ENCODE measurements at regions not wholly inside any gene's neighbourhood (a gene's known extent, or its start where the extent isn't known, plus 50 kb on each side); places are given as distances from the start of the nearest gene placed in this dataset.

DNA sequence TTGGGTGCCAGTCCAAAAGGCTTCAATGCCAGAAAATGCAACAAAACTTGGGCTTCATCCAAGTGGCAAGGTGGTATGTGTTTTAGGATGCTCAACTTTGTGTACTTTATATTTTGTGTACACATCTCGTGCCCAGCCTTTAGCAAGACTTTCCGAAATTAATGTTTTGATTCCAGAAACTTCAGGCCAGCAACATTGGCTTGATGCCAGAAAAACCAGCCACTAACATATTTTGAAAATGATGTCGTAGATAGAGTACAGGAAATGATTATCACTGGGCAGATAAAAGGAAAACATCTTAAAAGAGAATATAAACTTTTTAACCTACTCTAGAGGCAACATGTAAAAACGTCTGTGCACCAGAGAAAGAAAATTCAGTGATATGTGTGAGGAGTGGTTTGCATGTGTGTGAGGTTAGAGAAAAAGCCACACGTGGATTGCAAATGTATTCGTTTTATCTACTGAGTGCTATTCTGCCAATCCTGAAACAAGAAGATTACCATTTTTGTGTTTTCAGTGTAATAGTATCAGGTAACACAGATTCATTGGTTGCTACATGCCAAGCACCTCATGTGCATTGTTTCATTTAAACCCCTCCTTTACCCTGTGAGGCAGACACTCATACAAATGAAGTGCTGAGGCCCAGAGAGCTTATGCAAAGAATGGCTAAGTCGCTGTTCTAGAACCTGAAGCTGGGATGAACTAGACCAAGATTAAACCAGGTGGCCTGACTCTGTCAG, 264.8 kb downstream of the C1D start:
- no peak for ATAC-seq
- H3K36me3 Mint-ChIP-seq (ENCODE audit: low read depth): no peaks in the 10 kb centered on the region
- DNase-seq: no peak
- intact Hi-C loops (cut with micrococcal nuclease): no loop called here
- H3K4me1 Mint-ChIP-seq (ENCODE audit: low read depth): no peaks in the 10 kb centered on the region
- POLR2A ChIA-PET: no interaction called here
- H3K27me3 Mint-ChIP-seq: peaks cover 3% of the 10 kb centered on the region
- TF ChIP-seq, protein P1, sequence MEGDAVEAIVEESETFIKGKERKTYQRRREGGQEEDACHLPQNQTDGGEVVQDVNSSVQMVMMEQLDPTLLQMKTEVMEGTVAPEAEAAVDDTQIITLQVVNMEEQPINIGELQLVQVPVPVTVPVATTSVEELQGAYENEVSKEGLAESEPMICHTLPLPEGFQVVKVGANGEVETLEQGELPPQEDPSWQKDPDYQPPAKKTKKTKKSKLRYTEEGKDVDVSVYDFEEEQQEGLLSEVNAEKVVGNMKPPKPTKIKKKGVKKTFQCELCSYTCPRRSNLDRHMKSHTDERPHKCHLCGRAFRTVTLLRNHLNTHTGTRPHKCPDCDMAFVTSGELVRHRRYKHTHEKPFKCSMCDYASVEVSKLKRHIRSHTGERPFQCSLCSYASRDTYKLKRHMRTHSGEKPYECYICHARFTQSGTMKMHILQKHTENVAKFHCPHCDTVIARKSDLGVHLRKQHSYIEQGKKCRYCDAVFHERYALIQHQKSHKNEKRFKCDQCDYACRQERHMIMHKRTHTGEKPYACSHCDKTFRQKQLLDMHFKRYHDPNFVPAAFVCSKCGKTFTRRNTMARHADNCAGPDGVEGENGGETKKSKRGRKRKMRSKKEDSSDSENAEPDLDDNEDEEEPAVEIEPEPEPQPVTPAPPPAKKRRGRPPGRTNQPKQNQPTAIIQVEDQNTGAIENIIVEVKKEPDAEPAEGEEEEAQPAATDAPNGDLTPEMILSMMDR (IDR thresholded peaks at IDR 0.05): no peak
- no peaks in the 10 kb centered on the region for H3K9me3 Mint-ChIP-seq
- CTCF ChIA-PET: no interaction called here
- H3K4me3 Mint-ChIP-seq: no peak overlapping the region
- no peak overlapping the region for H3K27ac Mint-ChIP-seq

DNA sequence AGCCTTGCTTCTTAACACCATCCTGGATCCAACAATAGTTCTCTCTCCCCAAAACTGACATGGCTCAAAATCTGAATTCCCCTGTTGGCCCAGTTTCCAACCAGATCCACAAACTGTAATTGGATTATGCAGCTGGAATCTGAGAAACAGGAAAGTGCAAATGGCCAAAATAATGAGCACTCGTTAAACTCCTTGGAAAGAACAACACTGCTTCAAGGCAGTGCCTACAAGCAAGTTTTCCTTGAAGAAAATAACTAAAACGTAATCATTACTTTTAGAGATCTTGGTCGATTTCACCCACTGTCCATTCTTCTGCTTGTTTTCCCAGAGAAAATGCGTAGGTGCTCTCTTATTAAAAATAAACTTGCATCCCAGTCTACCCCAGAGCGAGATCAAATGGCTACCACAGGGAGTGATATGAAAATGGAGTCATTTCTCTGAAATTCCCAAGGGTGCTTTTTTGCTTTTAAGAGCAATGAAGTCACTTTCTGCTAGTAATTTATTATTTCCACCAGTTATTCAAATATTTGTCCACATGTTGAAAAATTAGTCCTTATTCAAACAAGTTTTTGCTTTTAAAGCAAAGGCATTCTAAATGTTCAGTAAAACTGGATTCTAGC, 264.2 kb downstream of the C1D start:
- ChIA-PET POLR2A (no interaction called here), CTCF (no interaction called here)
- intact Hi-C loops (cut with micrococcal nuclease): no loop called here
- H3K4me1 Mint-ChIP-seq (ENCODE audit: low read depth): no peaks in the 10 kb centered on the region
- H3K27me3 Mint-ChIP-seq: peaks cover 5% of the 10 kb centered on the region
- TF ChIP-seq, protein P1 (IDR thresholded peaks at IDR 0.05): no peak
- H3K4me3 Mint-ChIP-seq: no peak overlapping the region
- no peak for ATAC-seq
- DNase-seq: no peak
- no peaks in the 10 kb centered on the region for H3K36me3 Mint-ChIP-seq (ENCODE audit: low read depth)
- H3K27ac Mint-ChIP-seq: no peak overlapping the region
- H3K9me3 Mint-ChIP-seq: no peaks in the 10 kb centered on the region

DNA sequence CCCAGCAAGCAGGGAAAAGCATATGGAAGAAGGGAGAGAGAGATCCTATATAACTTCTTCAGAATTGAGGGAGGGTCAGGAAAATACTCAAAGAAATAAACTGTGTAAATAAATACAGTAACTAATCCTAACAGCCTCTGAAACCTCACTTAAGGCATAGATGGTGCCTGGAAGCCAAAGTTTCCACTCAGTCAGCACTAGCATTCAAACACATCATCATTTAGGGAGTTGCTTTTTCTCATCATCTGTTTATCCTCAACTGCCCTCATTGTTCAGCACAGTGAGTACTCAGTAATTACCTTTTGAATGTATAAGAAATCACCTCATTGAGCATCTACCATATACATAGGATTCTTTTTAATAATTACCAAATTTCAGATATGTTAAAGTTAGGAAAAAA, 262.9 kb downstream of the C1D start:
- ChIA-PET POLR2A (no interaction called here), CTCF (no interaction called here)
- TF ChIP-seq, protein P1 (IDR thresholded peaks at IDR 0.05): no peak
- Mint-ChIP-seq H3K27me3 (peaks cover 5% of the 10 kb centered on the region), H3K27ac (no peak overlapping the region), H3K4me1 (ENCODE audit: low read depth) (no peaks in the 10 kb centered on the region), H3K36me3 (ENCODE audit: low read depth) (no peaks in the 10 kb centered on the region), H3K4me3 (no peak overlapping the region), H3K9me3 (no peaks in the 10 kb centered on the region)
- ATAC-seq (no peak), DNase-seq (no peak)
- intact Hi-C loops (cut with micrococcal nuclease): no loop called here

DNA sequence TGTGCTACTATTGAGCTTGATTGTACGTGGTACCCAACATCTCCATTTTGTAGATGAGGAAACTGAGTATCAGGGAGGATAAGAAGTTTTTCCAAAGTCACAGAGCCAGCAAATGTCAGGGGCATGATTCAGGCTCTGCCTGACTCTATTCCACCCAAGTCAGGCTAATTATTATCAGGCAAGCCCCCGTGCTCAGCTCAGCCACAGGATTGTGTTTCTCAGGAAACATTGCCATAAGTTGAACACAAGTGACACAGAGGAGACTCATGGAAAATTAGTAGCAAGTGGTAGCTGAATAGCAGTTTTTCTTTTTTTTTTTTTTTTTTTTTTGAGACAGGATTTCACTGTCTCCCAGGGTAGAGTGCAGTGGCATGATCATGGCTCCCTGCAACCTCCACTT, 260.5 kb downstream of the C1D start:
- Mint-ChIP-seq H3K36me3 (ENCODE audit: low read depth) (no peaks in the 10 kb centered on the region), H3K4me3 (no peak overlapping the region), H3K9me3 (no peaks in the 10 kb centered on the region), H3K27me3 (peaks cover 5% of the 10 kb centered on the region), H3K4me1 (ENCODE audit: low read depth) (no peaks in the 10 kb centered on the region), H3K27ac (no peak overlapping the region)
- POLR2A ChIA-PET: no interaction called here
- CTCF ChIA-PET: no interaction called here
- TF ChIP-seq, protein P1 (IDR thresholded peaks at IDR 0.05): no peak
- DNase-seq: no peak
- ATAC-seq: no peak
- intact Hi-C loops (cut with micrococcal nuclease): no loop called here

DNA sequence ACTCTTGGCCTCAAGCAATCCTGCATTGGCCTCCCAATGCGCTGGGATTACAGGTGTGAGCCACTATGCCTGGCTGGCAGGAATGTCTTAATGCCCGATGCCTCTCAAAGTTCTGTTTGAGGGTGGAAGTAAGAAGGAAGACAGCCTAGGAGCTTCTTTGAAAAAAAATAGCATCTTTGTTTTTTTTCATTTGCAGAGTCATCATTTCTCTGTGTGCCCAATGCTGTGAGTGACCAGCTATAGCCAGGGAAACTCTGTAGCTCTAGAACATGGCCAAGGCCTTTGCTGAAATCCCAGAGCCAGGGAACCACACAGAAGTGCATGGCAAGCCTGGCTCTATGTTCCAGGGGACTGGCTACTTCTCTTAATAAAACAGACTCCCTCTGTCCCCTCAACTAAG, 260.0 kb downstream of the C1D start:
- Mint-ChIP-seq H3K4me3 (no peak overlapping the region), H3K27ac (no peak overlapping the region), H3K4me1 (ENCODE audit: low read depth) (no peaks in the 10 kb centered on the region), H3K9me3 (peaks cover under 1% of the 10 kb centered on the region), H3K36me3 (ENCODE audit: low read depth) (no peaks in the 10 kb centered on the region), H3K27me3 (peaks cover 5% of the 10 kb centered on the region)
- TF ChIP-seq, protein P1 (IDR thresholded peaks at IDR 0.05): no peak
- intact Hi-C loops (cut with micrococcal nuclease): no loop called here
- POLR2A ChIA-PET: no interaction called here
- CTCF ChIA-PET: no interaction called here
- DNase-seq: no peak
- no peak for ATAC-seq
